HFFc6 (cell line): ENCODE measurements at regions not wholly inside any gene's neighbourhood (a gene's known extent, or its start where the extent isn't known, plus 50 kb on each side); places are given as distances from the start of the nearest gene placed in this dataset.

Source experiments
- DNase-seq: peaks from one replicate; pipeline ENCODE4 v3.0.0-alpha.2; 2018
- H3K27ac Mint-ChIP-seq: 2 replicates; pipeline ENCODE4 v1.8.0; 2020; ENCODE audit warnings: mild to moderate bottlenecking, mixed read lengths
- H3K27me3 Mint-ChIP-seq: 2 replicates; pipeline ENCODE4 v1.8.0; 2021; ENCODE audit warnings: mild to moderate bottlenecking, moderate library complexity, mixed read lengths; ENCODE audit not compliant: insufficient read depth
- H3K36me3 Mint-ChIP-seq: 2 replicates; pipeline ENCODE4 v1.8.0; 2021; ENCODE audit warnings: low read depth, mixed read lengths
- H3K4me1 Mint-ChIP-seq: 2 replicates; pipeline ENCODE4 v1.8.0; 2020; ENCODE audit warnings: low read depth, mixed read lengths
- H3K4me3 Mint-ChIP-seq: 2 replicates; pipeline ENCODE4 v1.8.0; 2020; ENCODE audit warnings: mild to moderate bottlenecking, moderate library complexity, mixed read lengths
- H3K9me3 Mint-ChIP-seq: 2 replicates; pipeline ENCODE4 v1.8.0; 2020; ENCODE audit warnings: mild to moderate bottlenecking, mixed read lengths
- TF ChIP-seq, protein P1 (sequence below): fragments of 200-600 bp; sonication (generic); IDR thresholded peaks from 2 replicates; pipeline ENCODE4 v1.5.0; 2021; ENCODE audit warnings: antibody characterized with exemption, mild to moderate bottlenecking

DNA sequence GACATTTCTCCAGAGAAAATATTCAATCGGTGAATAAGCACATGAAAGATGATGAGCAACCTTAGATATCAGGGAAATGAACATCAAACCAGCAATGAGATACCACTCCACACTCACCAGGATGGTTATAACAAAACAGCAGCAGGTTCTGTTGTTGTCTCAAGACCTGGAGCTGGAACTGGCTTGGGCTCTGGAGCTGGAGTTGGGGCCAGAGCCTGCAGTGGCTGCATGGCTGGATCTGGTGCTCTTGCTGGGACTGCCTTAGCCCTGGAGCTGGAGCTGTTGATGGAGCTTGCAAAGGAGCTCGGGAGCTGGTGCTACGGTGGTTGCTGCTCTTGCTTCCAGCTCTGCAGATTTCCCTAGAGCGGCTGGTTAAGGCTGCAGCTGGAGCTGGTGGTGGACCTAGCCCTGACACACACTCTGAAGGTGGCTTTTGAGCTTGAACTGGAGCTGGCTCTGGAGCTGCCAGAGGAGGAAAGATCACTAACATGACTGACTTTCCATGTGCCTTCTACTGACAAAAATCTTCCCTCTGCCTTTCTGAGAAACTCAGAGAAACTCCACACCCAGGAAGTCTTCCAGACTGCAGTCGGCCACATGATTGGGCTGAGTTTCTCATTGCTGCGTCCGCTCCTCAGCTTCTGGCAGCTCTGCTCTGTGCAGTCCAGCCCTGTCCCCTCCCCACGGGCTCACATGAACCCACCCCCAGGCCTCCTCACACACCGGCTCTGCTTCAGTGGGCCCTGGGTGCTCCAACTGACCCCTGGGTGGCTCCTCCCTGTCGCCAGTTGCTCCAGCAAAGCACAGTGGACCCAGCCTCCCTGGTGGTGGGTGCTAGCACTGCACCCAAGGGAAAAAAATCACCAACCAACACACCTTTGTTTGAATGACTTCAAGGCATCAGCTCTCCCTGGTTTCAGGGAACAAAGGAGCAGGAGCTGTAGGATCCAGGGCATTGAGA, 139.1 kb upstream of the FMN2 start:
- Mint-ChIP-seq H3K27ac (no peak overlapping the region), H3K9me3 (no peaks in the 10 kb centered on the region), H3K27me3 (peaks cover 25% of the 10 kb centered on the region), H3K36me3 (no peaks in the 10 kb centered on the region), H3K4me1 (peaks cover 18% of the 10 kb centered on the region), H3K4me3 (no peak overlapping the region)
- TF ChIP-seq, protein P1, sequence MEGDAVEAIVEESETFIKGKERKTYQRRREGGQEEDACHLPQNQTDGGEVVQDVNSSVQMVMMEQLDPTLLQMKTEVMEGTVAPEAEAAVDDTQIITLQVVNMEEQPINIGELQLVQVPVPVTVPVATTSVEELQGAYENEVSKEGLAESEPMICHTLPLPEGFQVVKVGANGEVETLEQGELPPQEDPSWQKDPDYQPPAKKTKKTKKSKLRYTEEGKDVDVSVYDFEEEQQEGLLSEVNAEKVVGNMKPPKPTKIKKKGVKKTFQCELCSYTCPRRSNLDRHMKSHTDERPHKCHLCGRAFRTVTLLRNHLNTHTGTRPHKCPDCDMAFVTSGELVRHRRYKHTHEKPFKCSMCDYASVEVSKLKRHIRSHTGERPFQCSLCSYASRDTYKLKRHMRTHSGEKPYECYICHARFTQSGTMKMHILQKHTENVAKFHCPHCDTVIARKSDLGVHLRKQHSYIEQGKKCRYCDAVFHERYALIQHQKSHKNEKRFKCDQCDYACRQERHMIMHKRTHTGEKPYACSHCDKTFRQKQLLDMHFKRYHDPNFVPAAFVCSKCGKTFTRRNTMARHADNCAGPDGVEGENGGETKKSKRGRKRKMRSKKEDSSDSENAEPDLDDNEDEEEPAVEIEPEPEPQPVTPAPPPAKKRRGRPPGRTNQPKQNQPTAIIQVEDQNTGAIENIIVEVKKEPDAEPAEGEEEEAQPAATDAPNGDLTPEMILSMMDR, result peak; percentile 84
- DNase-seq, result no peak

DNA sequence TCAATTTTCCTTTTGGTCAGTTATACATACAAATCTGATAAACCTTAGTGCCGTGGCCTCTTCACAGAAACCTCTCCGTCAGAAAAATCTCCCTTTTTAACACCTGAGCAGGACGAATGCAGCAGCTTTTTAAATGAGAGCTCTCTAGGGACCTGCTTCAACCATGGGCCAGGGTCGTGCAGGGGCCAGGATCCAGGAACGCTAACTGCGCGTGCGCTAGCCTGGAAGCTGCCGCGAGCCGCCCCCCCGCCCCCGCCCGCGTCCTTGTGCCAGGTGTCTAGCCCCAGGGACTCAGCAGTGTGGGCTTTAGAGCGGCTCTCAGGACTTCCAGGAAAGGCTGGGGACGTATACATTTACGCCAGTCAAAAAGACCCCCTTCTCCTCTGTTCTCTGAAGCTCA, 136.8 kb upstream of the FMN2 start:
- peaks cover 40% of the 10 kb centered on the region for H3K27me3 Mint-ChIP-seq
- peaks cover 11% of the 10 kb centered on the region for H3K4me1 Mint-ChIP-seq
- TF ChIP-seq, protein P1, result no peak
- no peak overlapping the region for H3K27ac Mint-ChIP-seq
- H3K36me3 Mint-ChIP-seq, result no peaks in the 10 kb centered on the region
- no peaks in the 10 kb centered on the region for H3K9me3 Mint-ChIP-seq
- H3K4me3 Mint-ChIP-seq, result no peak overlapping the region
- DNase-seq, result no peak

DNA sequence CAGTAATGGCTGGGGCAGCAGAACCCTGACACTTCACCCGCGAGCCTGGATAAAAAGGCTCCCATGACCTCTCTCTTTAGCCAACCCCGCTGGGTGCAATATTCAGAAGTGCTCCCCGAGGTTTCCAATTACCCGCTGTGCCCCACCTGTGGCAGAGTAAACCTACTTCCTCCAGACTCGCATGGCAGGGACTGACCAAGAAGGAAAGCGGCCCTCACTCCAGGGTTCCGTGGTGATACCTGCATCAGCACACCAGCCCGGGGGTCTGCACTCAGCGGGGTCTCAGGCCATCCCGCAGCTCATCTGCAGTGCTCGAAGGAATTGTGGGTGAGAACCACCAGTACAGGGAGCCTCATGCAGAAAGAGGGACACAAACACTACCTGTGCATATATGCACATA, 136.3 kb upstream of the FMN2 start:
- Mint-ChIP-seq H3K9me3 (no peaks in the 10 kb centered on the region), H3K27me3 (peaks cover 45% of the 10 kb centered on the region), H3K36me3 (no peaks in the 10 kb centered on the region), H3K4me3 (no peak overlapping the region), H3K27ac (no peak overlapping the region), H3K4me1 (peaks cover 11% of the 10 kb centered on the region)
- TF ChIP-seq, protein P1, result no peak
- DNase-seq, result no peak

DNA sequence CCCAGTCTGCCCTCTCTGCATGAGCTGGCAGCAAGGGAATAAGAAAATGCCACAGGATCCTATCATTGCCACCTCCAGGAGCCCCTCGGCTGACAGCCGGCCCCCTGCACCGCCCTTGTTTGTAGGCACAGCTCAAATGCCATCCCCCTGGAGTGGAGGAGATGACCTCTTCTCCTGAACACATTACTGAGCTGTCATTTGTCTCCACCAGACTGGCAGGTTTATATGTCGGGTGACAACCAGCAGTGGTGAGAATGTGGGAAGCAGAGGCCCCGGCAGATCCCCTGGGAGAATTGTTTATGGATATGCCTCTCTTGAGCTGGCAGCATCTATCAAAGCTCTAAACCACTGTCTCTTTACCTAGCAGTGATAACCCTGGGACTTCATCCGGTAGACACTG, 135.4 kb upstream of the FMN2 start:
- Mint-ChIP-seq H3K27me3 (peaks cover 45% of the 10 kb centered on the region), H3K27ac (no peak overlapping the region), H3K9me3 (no peaks in the 10 kb centered on the region), H3K4me1 (peaks cover 11% of the 10 kb centered on the region), H3K36me3 (no peaks in the 10 kb centered on the region), H3K4me3 (no peak overlapping the region)
- no peak for DNase-seq
- TF ChIP-seq, protein P1, result no peak

DNA sequence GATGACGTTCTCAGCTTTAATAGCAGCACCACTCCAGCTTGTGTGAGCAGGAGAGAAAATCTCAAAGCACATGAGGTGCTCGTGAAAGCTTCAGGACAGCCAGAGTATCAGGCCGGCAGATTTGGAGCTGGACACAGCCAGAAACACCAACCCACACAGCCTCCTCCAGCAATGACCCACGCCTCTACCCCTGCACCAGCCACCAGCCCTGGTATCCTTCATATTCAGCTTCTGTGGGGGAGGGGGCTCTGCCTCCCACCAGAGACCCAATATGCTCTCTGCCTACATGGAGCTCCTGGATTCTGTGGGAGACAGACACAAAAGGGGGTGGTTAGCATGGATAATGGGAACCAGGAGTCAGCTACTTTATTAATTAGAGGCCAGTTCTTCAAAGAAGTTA, 133.6 kb upstream of the FMN2 start:
- H3K27me3 Mint-ChIP-seq, result peaks cover 52% of the 10 kb centered on the region
- no peak overlapping the region for H3K27ac Mint-ChIP-seq
- TF ChIP-seq, protein P1, result no peak
- no peaks in the 10 kb centered on the region for H3K36me3 Mint-ChIP-seq
- no peak for DNase-seq
- no peaks in the 10 kb centered on the region for H3K9me3 Mint-ChIP-seq
- no peak overlapping the region for H3K4me3 Mint-ChIP-seq
- peaks cover 5% of the 10 kb centered on the region for H3K4me1 Mint-ChIP-seq
